HFF-Myc (cell line): ENCODE measurements at regions not wholly inside any gene's neighbourhood (a gene's known extent, or its start where the extent isn't known, plus 50 kb on each side); places are given as distances from the start of the nearest gene placed in this dataset.

ENCODE experiments used
- DNase-seq: peaks from one replicate; pipeline ENCODE4 v3.0.0-alpha.2; 2011; ENCODE audit warnings: low read depth; ENCODE audit errors: extremely low read depth
- H3K4me3 ChIP-seq: replicated peaks from 2 replicates; pipeline ENCODE4 v1.5.1; 2011; ENCODE audit warnings: low read depth, mild to moderate bottlenecking, control low read depth, low read length
- TF ChIP-seq, protein P1 (sequence below): IDR thresholded peaks from 2 replicates; pipeline ENCODE4 v1.5.1; 2012; ENCODE audit warnings: mild to moderate bottlenecking, low read depth, low read length, control low read depth; ENCODE audit errors: missing control alignments

DNA sequence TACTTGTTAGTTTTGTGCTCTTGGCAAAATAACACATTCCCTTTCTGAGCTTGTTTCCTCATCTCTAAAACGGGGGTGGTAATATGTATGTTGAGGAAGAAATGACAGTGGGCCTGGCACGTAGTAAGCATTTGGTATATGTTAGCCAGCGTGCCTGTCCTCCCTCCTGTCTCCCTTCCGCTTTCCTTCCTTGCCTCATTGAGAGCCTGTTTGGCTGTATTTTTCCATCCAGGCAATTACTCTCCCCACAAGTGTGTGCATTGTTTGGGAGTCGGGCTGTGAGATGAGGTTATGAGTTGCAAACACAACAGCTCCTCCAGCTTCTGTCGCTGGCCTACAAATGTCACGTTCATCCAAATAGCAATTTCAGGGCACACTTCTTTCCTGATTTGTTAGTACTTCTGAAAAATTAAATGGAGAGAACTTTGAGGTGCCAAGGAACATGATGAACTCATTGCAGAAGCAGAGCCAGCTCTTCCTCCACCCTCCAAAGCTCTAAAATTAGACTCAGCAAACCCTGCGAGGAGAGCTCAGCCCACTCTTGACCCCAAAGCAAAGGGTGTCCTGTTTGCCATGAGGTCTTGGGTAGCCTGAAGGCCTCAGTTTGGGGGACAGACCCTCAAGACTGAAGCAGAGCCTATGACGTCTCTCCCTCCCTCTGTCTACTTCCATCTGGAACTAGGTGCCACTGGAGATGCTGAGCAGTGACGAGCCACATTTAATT is 50.7 kb upstream of the TOX2 start:
- TF ChIP-seq, protein P1, sequence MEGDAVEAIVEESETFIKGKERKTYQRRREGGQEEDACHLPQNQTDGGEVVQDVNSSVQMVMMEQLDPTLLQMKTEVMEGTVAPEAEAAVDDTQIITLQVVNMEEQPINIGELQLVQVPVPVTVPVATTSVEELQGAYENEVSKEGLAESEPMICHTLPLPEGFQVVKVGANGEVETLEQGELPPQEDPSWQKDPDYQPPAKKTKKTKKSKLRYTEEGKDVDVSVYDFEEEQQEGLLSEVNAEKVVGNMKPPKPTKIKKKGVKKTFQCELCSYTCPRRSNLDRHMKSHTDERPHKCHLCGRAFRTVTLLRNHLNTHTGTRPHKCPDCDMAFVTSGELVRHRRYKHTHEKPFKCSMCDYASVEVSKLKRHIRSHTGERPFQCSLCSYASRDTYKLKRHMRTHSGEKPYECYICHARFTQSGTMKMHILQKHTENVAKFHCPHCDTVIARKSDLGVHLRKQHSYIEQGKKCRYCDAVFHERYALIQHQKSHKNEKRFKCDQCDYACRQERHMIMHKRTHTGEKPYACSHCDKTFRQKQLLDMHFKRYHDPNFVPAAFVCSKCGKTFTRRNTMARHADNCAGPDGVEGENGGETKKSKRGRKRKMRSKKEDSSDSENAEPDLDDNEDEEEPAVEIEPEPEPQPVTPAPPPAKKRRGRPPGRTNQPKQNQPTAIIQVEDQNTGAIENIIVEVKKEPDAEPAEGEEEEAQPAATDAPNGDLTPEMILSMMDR, result no peak
- no peak for DNase-seq
- H3K4me3 ChIP-seq, result no peak overlapping the region

DNA sequence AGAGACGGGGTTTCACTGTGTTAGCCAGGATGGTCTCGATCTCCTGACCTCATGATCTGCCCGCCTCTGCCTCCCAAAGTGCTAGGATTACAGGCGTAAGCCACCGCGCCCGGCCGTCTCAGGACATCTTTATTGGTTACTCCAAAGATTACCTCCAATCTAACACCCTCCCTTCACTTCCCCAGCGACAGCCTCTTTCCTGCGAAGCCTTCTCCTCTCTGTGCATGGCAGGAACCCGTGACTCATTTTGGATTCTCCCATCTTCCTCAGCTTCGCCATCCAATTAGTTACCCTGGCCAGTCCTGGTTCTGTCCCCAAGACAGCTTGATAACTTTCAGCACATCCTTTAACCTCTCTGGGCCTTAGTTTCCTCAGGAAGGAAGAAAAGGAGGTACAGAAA is 51.3 kb upstream of the TOX2 start:
- DNase-seq, result no peak
- TF ChIP-seq, protein P1, result no peak
- no peak overlapping the region for H3K4me3 ChIP-seq

DNA sequence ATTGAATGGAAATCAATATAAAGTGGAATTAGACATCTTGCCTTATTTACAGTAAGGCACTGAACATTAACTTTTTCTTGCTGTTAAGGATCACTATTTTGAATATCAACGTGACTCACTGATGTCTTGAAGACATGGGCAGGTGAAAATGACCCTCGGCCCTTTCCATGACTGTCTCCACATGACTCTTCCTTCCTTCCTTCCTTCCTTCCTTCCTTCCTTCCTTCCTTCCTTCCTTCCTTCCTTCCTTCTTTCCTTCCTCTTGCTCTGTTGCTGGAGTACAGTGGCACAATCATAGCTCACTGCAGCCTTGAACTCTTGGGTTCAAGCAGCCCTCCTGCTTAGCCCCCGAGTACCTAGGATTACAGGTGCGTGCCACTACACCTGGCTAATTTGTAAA is 52.2 kb upstream of the TOX2 start:
- DNase-seq, result no peak
- TF ChIP-seq, protein P1, result no peak
- H3K4me3 ChIP-seq, result no peak overlapping the region

DNA sequence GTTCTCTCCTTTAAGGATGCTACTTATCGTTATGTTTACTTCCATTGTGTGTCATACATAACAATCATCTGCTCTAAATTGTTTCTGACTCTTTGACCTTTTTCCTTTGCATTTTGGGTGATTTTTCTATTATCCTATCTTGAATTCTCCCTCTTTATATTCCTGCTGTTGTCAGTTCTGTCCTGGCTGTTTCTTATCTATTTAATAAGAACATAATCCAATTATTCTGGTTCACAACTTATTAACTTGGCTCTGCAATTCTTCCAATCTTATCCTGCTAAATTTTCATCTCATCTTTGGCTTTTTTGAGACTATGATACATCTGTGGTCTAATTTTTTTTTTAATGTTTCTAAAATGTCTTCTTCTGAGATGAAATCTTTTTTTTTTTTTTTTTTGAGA is 54.7 kb upstream of the TOX2 start:
- TF ChIP-seq, protein P1, result no peak
- H3K4me3 ChIP-seq, result no peak overlapping the region
- no peak for DNase-seq

DNA sequence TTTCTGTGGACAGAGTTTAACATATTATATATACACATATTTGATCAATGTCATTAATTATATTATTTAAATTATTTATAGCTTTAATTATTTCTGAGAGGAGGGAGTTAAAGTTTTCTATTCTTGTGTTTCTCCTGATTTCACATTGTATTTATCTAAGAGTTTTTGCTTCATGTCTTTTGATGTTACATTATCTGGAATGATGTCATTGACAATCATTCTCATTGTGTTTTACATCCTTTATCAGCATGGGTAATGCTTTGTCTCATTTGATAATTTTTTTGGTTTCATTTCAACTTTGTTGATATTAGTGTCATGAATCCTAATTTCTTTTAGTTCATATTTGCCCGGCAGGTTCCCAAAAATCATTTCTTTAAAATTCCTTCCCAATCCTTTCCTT is 56.7 kb upstream of the TOX2 start:
- DNase-seq, result no peak
- TF ChIP-seq, protein P1, result no peak

DNA sequence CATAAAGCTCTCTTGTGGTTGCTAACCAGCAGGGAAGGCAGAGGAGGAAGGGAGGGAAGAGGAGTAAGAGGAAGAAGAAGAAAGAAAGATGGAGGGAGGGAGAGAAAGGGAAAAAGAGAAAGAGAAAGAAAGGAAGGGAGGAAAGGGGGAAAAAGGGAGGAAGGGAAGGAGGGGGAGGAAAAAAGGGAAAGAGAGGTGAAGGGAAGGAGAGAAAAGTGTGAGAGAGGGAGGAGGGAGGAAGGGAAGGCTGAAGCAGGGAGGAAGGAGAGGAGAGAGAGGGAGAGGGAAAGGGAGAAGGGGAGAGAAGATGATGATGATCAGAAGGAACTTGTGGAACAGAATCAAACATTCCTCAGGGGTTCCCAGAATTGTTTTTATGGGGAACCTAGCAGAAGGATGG is 57.5 kb upstream of the TOX2 start:
- TF ChIP-seq, protein P1, result no peak
- DNase-seq, result no peak
- no peak overlapping the region for H3K4me3 ChIP-seq

More for the DNA sequence above, 56.7 kb upstream of the TOX2 start:
- no peak overlapping the region for H3K4me3 ChIP-seq

DNA sequence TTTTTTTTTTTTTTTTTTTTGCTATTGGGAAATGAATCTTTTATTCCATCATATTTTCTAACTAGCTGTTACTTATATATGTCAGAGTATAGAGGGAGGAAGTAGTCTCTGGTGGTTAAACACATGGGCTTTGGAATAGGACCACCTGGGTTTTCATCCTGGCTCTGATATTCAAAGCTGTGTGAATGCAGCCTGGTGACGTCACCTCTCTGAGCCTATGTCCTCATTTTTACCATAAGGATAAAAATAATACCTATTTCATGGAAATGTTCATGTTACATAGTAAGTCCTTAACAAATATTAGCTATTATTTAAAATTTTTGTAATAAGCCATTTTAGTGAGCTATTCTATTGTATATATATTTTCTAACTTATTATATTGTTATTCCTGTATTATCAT is 58.8 kb upstream of the TOX2 start:
- no peak for DNase-seq
- H3K4me3 ChIP-seq, result no peak overlapping the region
- TF ChIP-seq, protein P1, result no peak
